Esophagus squamous epithelium (tissue), 4 donors: ENCODE measurements at regions not wholly inside any gene's neighbourhood (a gene's known extent, or its start where the extent isn't known, plus 50 kb on each side); places are given as distances from the start of the nearest gene placed in this dataset.

ENCODE experiments used
- POLR2A ChIP-seq, 4 donors: fragments of 450-650 bp; IDR thresholded peaks; one replicate each; pipeline ENCODE4 v1.6.1; 2017; ENCODE audit warnings: antibody characterized with exemption in 4 of 4, mild to moderate bottlenecking in 4 of 4, moderate library complexity in 3 of 4
- TF ChIP-seq, protein P1 (sequence below), 6 experiments: fragments of 450-650 bp in 4 of 6; fragments of 200-600 bp in 2 of 6; sonication (generic) in 2 of 6; IDR thresholded peaks; one replicate each; pipeline ENCODE4 v1.5.1; 2016 to 2019; ENCODE audit warnings: antibody characterized with exemption in 6 of 6, mild to moderate bottlenecking in 4 of 6, moderate library complexity in 4 of 6

DNA sequence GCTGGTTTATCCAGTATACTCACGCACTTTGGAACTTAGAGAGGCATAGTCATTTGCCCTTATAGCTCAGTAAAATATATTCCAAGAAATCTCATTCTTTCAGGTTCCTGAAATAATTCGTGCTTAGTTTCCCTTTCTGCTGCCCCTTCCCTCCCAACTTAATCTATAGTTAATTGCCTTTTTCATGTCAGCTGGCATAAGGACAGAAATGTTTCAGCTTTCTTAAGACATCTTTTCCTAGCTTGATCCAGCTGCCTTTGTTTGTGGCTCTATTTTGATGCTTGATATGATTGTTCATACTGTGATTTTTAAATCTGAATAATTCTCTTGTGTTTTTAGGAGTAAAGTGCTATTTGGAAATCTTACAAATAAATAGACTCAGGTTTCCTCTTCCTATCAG lies 120.0 kb upstream of the SEL1L start:
- TF ChIP-seq, protein P1, sequence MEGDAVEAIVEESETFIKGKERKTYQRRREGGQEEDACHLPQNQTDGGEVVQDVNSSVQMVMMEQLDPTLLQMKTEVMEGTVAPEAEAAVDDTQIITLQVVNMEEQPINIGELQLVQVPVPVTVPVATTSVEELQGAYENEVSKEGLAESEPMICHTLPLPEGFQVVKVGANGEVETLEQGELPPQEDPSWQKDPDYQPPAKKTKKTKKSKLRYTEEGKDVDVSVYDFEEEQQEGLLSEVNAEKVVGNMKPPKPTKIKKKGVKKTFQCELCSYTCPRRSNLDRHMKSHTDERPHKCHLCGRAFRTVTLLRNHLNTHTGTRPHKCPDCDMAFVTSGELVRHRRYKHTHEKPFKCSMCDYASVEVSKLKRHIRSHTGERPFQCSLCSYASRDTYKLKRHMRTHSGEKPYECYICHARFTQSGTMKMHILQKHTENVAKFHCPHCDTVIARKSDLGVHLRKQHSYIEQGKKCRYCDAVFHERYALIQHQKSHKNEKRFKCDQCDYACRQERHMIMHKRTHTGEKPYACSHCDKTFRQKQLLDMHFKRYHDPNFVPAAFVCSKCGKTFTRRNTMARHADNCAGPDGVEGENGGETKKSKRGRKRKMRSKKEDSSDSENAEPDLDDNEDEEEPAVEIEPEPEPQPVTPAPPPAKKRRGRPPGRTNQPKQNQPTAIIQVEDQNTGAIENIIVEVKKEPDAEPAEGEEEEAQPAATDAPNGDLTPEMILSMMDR (IDR thresholded peaks at IDR 0.05), result no peak
- TF ChIP-seq POLR2A (IDR thresholded peaks at IDR 0.05), result no peak
